Caco-2 (cell line): ENCODE measurements at regions not wholly inside any gene's neighbourhood (a gene's known extent, or its start where the extent isn't known, plus 50 kb on each side); places are given as distances from the start of the nearest gene placed in this dataset.

Experiments used
- BruUV-seq: library from RNA; stranded (reverse); fragments of 400-500 nt; replicated peaks from 2 replicates; lab custom pipeline; 2021; lab: Mats Ljungman, UMichigan
- CTCF ChIA-PET: fragments of 300-600 bp; sonication (Branson Sonifier 250); formaldehyde crosslinking; loops from one replicate; lab custom pipeline; 2022; ENCODE audit warnings: antibody characterized with exemption; lab: Charles Lee
- POLR2A ChIA-PET: fragments of 300-600 bp; sonication (Branson Sonifier 250); formaldehyde crosslinking; loops from one replicate; lab custom pipeline; 2022; ENCODE audit warnings: antibody characterized with exemption; lab: Charles Lee
- DNase-seq, 2 experiments: peaks; one replicate each; pipeline versions ENCODE4 v3.0.0 to v3.0.0-alpha.2; 2020 to 2022
- H3K27me3 ChIP-seq: replicated peaks from 2 replicates; pipeline ENCODE4 v1.6.0; 2011; ENCODE audit warnings: low read length; ENCODE audit not compliant: control insufficient read depth, insufficient read depth
- H3K36me3 ChIP-seq: 2 replicates; pipeline ENCODE4 v1.5.1; 2011; ENCODE audit warnings: low read length; ENCODE audit not compliant: control insufficient read depth, insufficient read depth
- H3K4me1 ChIP-seq: fragments of 250-450 bp; sonication (Bioruptor Pico); 2 replicates; pipeline ENCODE4 v1.5.1; 2020; ENCODE audit warnings: mild to moderate bottlenecking
- H3K4me3 ChIP-seq: 2 replicates; pipeline ENCODE4 v1.5.1; 2011; ENCODE audit warnings: low read depth, mild to moderate bottlenecking, control low read depth, low read length
- H3K9me3 ChIP-seq: fragments of 250-450 bp; sonication (Bioruptor Pico); 2 replicates; pipeline ENCODE4 v1.5.1; 2020; ENCODE audit warnings: mild to moderate bottlenecking, moderate library complexity
- H3K27ac Mint-ChIP-seq: one replicate; pipeline ENCODE4 v1.8.0; 2022; ENCODE audit warnings: mixed read lengths; ENCODE audit not compliant: unreplicated experiment
- H3K27me3 Mint-ChIP-seq: one replicate; pipeline ENCODE4 v1.8.0; 2022; ENCODE audit warnings: mixed read lengths; ENCODE audit not compliant: insufficient read depth, unreplicated experiment
- H3K36me3 Mint-ChIP-seq: one replicate; pipeline ENCODE4 v1.8.0; 2022; ENCODE audit warnings: mild to moderate bottlenecking, mixed read lengths; ENCODE audit not compliant: insufficient read depth, unreplicated experiment
- H3K4me1 Mint-ChIP-seq: one replicate; pipeline ENCODE4 v1.8.0; 2022; ENCODE audit warnings: low read depth, mixed read lengths; ENCODE audit not compliant: unreplicated experiment
- H3K4me3 Mint-ChIP-seq: one replicate; pipeline ENCODE4 v1.8.0; 2022; ENCODE audit warnings: mild to moderate bottlenecking, moderate library complexity, mixed read lengths; ENCODE audit not compliant: unreplicated experiment
- H3K9me3 Mint-ChIP-seq: one replicate; pipeline ENCODE4 v1.8.0; 2022; ENCODE audit warnings: mixed read lengths; ENCODE audit not compliant: unreplicated experiment
- CTCF ChIP-seq, 2 experiments: fragments of 200-600 bp in 1 of 2; IDR thresholded peaks; 1 replicate in 1 of 2; 2 replicates in 1 of 2; pipeline versions ENCODE4 v1.5.1 to v1.8.0; 2011 to 2022; ENCODE audit warnings: antibody characterized with exemption in 1 of 2, control low read depth in 1 of 2, inconsistent platforms in 1 of 2, low read depth in 1 of 2, low read length in 1 of 2, mild to moderate bottlenecking in 1 of 2, moderate library complexity in 1 of 2; ENCODE audit not compliant: insufficient read depth in 1 of 2, severe bottlenecking in 1 of 2, unreplicated experiment in 1 of 2
- intact Hi-C: fragments of 100-400 bp; cut with micrococcal nuclease; formaldehyde crosslinking; loops from one replicate; pipeline ENCODE4 v1.10.0; 2022; ENCODE audit not compliant: unreplicated experiment

DNA sequence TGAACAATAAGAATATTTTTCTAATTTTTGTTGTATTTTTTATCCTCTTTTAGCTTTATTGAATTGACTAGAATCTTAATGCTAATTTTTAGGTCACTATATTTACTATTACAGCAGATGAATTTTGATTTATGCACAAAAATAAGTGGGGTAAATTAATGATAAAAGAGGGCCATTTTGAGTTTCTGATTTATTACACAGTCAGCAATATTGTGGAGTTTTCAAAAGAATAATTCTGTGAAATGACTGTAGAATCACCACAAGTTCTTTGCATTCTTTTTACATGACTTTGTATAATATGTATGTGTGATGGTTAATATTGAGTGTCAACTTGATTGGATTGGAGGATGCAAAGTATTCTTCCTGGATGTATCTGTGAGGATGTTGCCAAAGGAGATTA, 812.4 kb upstream of the DPPA4 start:
- ChIA-PET POLR2A (no interaction called here), CTCF (no interaction called here)
- H3K4me3 Mint-ChIP-seq, result no peak overlapping the region
- BruUV-seq, result no TSS peak
- Histone ChIP-seq H3K4me3 (no peak overlapping the region), H3K4me1 (no peaks in the 10 kb centered on the region), H3K36me3 (no peaks in the 10 kb centered on the region), H3K27me3 (no peaks in the 10 kb centered on the region), H3K9me3 (no peaks in the 10 kb centered on the region)
- no peaks in the 10 kb centered on the region for H3K4me1 Mint-ChIP-seq
- no peaks in the 10 kb centered on the region for H3K36me3 Mint-ChIP-seq
- no peak for TF ChIP-seq CTCF (IDR thresholded peaks at IDR 0.05; ENCODE audit: insufficient read depth in 1 of 2, low read depth in 1 of 2, low read length in 1 of 2, severe bottlenecking in 1 of 2, unreplicated experiment in 1 of 2)
- H3K27me3 Mint-ChIP-seq, result peaks cover 3% of the 10 kb centered on the region
- H3K27ac Mint-ChIP-seq, result no peak overlapping the region
- no peaks in the 10 kb centered on the region for H3K9me3 Mint-ChIP-seq
- no peak for DNase-seq
- intact Hi-C loops, result no loop called here

DNA sequence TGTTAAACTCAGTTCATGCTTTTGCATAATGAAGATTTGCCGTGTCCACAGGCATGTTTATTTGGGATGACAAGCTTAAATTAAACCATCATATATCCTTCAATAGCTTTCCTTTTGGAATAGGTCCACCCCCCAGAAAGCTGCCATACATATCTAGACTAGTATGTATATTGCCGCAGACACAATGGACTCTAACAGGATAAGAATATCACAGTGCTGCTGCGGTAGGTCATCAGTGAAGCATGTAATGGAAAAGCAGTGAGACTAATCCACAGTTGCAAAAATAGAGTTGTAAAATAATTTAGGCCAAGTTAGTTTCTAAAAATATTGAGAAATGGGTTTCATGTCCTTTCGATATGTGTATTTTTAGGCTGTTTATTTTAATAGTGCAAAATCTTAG, 819.9 kb upstream of the DPPA4 start:
- no peaks in the 10 kb centered on the region for H3K36me3 Mint-ChIP-seq
- ChIA-PET CTCF (no interaction called here), POLR2A (no interaction called here)
- BruUV-seq, result no TSS peak
- no peaks in the 10 kb centered on the region for H3K4me1 ChIP-seq
- H3K27me3 ChIP-seq, result no peaks in the 10 kb centered on the region
- no peaks in the 10 kb centered on the region for H3K27me3 Mint-ChIP-seq
- intact Hi-C loops, result no loop called here
- H3K9me3 Mint-ChIP-seq, result no peaks in the 10 kb centered on the region
- H3K4me3 ChIP-seq, result no peak overlapping the region
- no peak overlapping the region for H3K4me3 Mint-ChIP-seq
- H3K36me3 ChIP-seq, result no peaks in the 10 kb centered on the region
- no peak for TF ChIP-seq CTCF (IDR thresholded peaks at IDR 0.05; ENCODE audit: insufficient read depth in 1 of 2, low read depth in 1 of 2, low read length in 1 of 2, severe bottlenecking in 1 of 2, unreplicated experiment in 1 of 2)
- no peak for DNase-seq
- no peaks in the 10 kb centered on the region for H3K9me3 ChIP-seq
- H3K4me1 Mint-ChIP-seq, result no peaks in the 10 kb centered on the region
- no peak overlapping the region for H3K27ac Mint-ChIP-seq

- intact Hi-C loops, result no loop called here
- no peak overlapping the region for H3K4me3 ChIP-seq
- no peak for TF ChIP-seq CTCF (IDR thresholded peaks at IDR 0.05; ENCODE audit: insufficient read depth in 1 of 2, low read depth in 1 of 2, low read length in 1 of 2, severe bottlenecking in 1 of 2, unreplicated experiment in 1 of 2)
- no peak for DNase-seq
- BruUV-seq, result no TSS peak
- Mint-ChIP-seq H3K4me3 (no peak overlapping the region), H3K27ac (no peak overlapping the region), H3K27me3 (no peaks in the 10 kb centered on the region), H3K4me1 (peaks cover 15% of the 10 kb centered on the region), H3K36me3 (no peaks in the 10 kb centered on the region), H3K9me3 (no peaks in the 10 kb centered on the region)
- no peaks in the 10 kb centered on the region for H3K9me3 ChIP-seq
- CTCF ChIA-PET, result no interaction called here
- POLR2A ChIA-PET, result no interaction called here
- H3K36me3 ChIP-seq, result no peaks in the 10 kb centered on the region
- H3K4me1 ChIP-seq, result 0 out of 2 replicates have a peak, but pooled peaks cover 3% of the 10 kb centered on the region
- no peaks in the 10 kb centered on the region for H3K27me3 ChIP-seq
Observed at GRCh38 chr3:110164632-110165369, 827.5 kb upstream of the DPPA4 start.
